AG09319 (cell line): ENCODE measurements at regions not wholly inside any gene's neighbourhood (a gene's known extent, or its start where the extent isn't known, plus 50 kb on each side); places are given as distances from the start of the nearest gene placed in this dataset.
"Not testable (repeated sequence)": the region's sequence is repeated elsewhere in the genome, so short reads cannot be mapped to it uniquely, and the experiment has no call there.

Experiments
- DNase-seq: peaks from one replicate; pipeline ENCODE4 v3.0.0-alpha.2; 2010; ENCODE audit warnings: low read depth; ENCODE audit errors: extremely low read depth

GRCh38 chr2:87574193-87575119 lies 173.4 kb upstream of the PLGLB2 start:
- not testable (repeated sequence) for DNase-seq

- DNase-seq = not testable (repeated sequence)
These were observed 172.7 kb upstream of the PLGLB2 start for GRCh38 chr2:87575138-87575537.

GRCh38 chr2:87577358-87577757 lies 170.5 kb upstream of the PLGLB2 start:
- not testable (repeated sequence) for DNase-seq

GRCh38 chr2:87582152-87582551 lies 165.7 kb upstream of the PLGLB2 start:
- not testable (repeated sequence) for DNase-seq

GRCh38 chr2:87582579-87582978 lies 165.3 kb upstream of the PLGLB2 start:
- DNase-seq = not testable (repeated sequence)

GRCh38 chr2:87583370-87583769 lies 164.5 kb upstream of the PLGLB2 start:
- DNase-seq = not testable (repeated sequence)

- DNase-seq = not testable (repeated sequence)
These were observed 164.1 kb upstream of the PLGLB2 start for GRCh38 chr2:87583803-87584202.

GRCh38 chr2:87584268-87584906 lies 163.5 kb upstream of the PLGLB2 start:
- DNase-seq = not testable (repeated sequence)

- DNase-seq = not testable (repeated sequence)
These were observed 160.0 kb upstream of the PLGLB2 start for GRCh38 chr2:87587934-87588333.

- not testable (repeated sequence) for DNase-seq
These were observed 154.9 kb upstream of the PLGLB2 start for GRCh38 chr2:87592974-87593373.

- DNase-seq = not testable (repeated sequence)
These were observed 153.9 kb upstream of the PLGLB2 start for GRCh38 chr2:87593784-87594610.

GRCh38 chr2:87594611-87594992 lies 153.3 kb upstream of the PLGLB2 start:
- DNase-seq = not testable (repeated sequence)

- not testable (repeated sequence) for DNase-seq
These were observed 152.9 kb upstream of the PLGLB2 start for GRCh38 chr2:87595017-87595416.

GRCh38 chr2:87600961-87601360 lies 146.9 kb upstream of the PLGLB2 start:
- not testable (repeated sequence) for DNase-seq

- DNase-seq = not testable (repeated sequence)
These were observed 145.8 kb upstream of the PLGLB2 start for GRCh38 chr2:87602118-87602517.

- DNase-seq = not testable (repeated sequence)
These were observed 145.2 kb upstream of the PLGLB2 start for GRCh38 chr2:87602728-87603127.

GRCh38 chr2:87603418-87604278 lies 144.2 kb upstream of the PLGLB2 start:
- not testable (repeated sequence) for DNase-seq

GRCh38 chr2:87604279-87604818 lies 143.5 kb upstream of the PLGLB2 start:
- not testable (repeated sequence) for DNase-seq

GRCh38 chr2:87604980-87605379 lies 142.9 kb upstream of the PLGLB2 start:
- not testable (repeated sequence) for DNase-seq
